ENCODE measurements at regions not wholly inside any gene's neighbourhood (a gene's known extent, or its start where the extent isn't known, plus 50 kb on each side); places are given as distances from the start of the nearest gene placed in this dataset.
A peak's percentile ranks its signal among the peaks of the same experiment; 100 is the strongest.

- no peak for DNase-seq (ENCODE audit: low read depth)
These were observed 245.2 kb upstream of the SMIM31 start for GRCh38 chr4:164508771-164509170.

DNA sequence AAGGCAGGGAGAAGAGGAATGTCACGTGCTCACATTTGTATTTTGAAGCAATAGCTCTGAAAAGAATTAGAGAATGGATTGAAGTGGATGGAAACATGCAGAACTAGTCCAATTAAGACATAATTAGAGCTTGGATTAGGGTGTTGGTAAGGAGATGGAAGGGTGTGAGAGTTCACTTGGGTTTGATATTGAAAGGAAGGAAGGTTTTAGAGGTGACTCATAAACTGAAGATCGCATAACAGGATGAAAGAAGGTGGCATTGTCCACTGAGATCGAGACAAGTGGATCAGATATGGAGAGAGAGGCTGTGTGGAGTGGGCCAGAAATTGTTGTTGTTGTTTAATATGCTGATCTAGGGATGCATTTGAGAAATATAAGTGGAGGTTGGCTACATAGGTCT, 244.0 kb upstream of the SMIM31 start:
- DNase-seq (ENCODE audit: low read depth), result no peak

- no peak for DNase-seq (ENCODE audit: low read depth)
These were observed 241.8 kb upstream of the SMIM31 start for GRCh38 chr4:164512124-164512523.

DNA sequence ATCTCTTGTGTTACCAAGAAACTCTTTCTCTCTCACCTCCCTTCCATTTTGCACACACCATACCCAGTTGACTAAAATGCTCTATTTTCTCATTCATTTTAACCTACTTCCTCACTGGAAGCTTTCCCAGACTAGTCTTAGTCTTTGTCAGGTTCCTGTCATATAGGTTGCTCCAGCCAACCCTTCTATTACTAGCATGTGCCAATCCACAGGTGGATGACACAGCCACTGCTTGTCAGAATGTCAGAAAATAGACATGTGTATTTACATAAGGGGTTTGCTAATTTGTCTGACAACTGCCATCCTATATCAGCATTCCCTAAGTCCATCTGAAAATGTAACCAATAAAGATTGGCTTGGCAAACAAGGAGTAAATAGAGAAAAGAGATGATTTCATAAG, 239.2 kb upstream of the SMIM31 start:
- no peak for DNase-seq (ENCODE audit: low read depth)

GRCh38 chr4:164524789-164525188, 229.1 kb upstream of the SMIM31 start:
- no peak for DNase-seq (ENCODE audit: low read depth)

DNA sequence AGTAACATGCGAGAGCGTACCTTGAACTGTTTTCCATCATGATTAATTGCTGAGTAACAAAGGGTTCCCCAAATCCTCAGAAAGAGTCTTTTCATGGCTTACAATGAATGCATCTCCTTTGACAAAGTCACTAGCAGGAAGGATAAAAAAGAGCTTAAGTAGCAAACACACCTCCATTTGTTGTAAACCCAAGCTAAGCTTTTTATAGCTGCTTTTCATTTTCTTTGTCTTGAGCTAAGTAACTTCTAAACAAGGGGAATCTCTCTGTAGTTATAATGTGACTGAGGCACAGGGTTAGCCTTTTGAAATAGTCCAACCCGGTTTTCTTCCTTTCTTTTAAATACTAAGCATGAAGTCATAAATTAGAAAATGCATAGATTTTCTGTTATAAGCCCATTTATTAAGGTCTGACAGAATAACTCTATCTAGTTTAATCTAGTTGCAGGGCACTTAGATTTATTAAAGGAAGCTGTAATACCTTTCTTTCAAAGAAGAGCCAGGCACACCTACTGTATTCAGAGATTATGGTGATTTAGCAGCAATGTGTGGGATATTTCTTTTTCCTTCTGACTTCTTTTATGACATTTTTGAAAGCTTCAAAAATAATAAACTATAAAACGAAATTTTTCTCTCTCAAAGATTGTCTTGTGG, 226.9 kb upstream of the SMIM31 start:
- DNase-seq (ENCODE audit: low read depth), result no peak

DNA sequence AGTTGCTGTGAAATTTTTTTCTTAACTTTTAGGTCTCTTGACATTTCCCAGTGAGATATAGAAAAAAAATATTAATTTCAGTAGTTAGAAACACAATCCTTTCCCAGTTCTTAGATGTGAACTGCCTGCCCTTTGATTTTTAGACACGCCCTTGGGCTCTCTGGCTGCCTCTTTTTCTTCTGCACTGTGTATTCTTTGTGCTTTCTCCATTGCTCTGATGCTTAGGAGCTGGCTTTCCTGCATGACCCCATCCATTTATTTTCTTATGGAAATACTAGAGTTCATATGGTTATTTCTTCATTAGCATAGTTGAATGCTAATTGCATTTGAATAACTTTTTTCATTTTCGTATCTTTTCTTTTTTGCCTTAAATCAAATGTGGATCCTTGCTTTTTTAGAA, 224.9 kb upstream of the SMIM31 start:
- DNase-seq (ENCODE audit: low read depth), result no peak

- DNase-seq (ENCODE audit: low read depth), result no peak
These were observed 224.4 kb upstream of the SMIM31 start for GRCh38 chr4:164529486-164529885.

DNA sequence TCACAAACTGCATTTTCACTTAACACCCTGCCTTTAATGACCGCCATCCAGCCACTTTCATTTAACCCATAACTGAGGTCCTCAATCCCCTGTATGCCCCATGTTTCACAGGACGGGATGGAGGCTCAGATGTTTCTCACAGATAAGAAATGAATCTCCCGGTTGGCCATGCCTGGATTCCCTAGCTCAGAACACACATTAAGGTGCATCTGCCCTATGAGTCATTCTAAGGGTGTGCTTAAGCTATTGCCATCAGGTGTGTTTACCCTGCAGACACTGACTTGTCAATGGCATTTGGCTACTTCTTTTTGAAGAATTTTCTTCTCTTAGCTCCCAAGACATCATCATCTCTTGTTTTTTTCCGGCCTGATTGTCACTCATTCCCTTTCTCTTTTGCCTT, 222.6 kb upstream of the SMIM31 start:
- no peak for DNase-seq (ENCODE audit: low read depth)

DNA sequence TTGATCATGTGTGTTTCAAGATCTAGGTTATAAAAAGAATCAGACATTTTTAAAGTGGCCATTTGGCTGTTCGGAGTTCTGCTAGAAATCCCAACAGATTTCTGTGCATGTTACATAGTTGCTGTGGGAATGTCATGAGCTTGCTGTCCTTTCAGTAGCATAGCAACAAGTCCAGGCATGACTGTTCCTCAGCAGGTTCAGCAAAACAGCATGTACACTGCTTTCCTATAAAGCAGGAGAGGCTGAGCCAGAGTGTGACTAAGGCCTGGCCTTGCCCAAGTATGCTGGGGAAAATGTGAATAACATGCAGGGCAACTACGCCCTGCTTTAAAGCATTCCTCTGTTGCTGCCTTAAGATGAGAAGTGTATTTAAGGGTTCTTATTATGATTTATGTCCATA, 217.1 kb upstream of the SMIM31 start:
- peak; percentile 16 for DNase-seq (ENCODE audit: low read depth)

DNA sequence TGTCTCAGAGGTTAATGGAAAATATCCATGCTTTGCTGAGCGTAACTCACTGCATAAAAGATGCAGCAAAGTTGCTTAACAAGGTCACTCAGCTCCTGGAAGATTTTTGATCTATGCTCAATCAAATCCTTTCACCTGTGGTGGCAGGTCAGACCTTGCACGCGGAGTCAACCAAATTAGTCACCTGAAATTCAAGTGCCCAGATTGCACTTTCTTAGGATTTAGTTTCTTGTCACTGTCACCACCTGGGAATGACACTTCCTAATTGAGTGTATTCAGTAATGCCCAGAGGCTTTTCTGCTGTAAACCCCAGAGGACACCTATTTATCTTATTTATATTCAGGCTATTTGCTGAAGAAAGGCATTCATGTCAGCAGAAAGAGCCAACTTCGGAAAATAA, 215.8 kb upstream of the SMIM31 start:
- DNase-seq (ENCODE audit: low read depth), result no peak

DNA sequence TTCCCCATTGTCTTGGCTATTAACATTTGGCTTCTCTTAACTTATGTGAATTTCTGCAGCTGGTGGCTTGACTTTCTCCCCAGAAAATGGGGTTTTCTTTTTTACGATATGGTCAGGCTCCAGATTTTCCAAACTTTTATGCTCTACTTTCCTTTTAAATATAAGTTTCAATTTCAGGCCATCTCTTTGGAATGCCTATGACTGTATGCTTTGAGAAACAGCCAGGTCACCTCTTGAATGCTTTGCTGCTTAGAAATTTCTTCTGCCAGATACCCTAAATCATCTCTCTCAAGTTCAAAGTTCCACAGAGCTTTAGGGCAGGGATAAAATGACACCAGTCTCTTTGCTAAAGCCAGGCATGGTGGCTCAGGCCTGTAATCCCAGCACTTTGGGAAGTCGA, 212.9 kb upstream of the SMIM31 start:
- DNase-seq (ENCODE audit: low read depth), result no peak

- no peak for DNase-seq (ENCODE audit: low read depth)
These were observed 211.5 kb upstream of the SMIM31 start for GRCh38 chr4:164542431-164542830.

DNA sequence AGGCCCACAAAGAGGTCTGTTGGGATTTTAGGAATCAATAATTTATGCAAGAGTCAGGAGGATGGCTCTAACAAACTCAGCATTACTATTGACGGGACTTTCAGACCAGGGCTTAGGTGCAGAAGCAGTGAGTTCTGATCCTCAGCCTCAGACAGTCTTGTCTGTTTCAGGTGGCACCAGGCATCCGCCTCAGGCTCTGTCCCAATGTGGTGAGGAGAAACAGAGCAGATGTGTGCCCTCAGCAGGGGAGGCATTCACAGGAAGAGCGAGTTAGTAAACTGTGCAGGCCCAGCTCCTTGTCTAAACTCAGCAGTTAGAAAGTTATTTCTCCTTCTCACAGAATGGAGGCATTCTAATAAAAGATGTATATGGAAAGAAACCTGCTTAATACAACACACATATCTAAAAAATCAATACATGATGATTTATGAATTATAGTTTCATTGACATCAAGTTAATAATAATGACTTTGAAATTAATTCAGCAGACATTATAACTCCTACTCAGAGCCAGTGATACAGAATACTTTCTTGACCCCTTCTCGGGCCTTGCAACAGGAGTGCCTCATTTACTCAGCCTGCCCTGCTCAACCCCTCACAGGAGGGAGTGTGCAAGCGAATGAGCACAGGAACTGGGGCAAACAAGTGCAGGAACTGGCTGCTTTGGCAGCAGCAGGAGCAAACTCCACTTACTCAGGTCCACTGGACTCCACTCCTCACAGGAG, 202.8 kb upstream of the SMIM31 start:
- DNase-seq (ENCODE audit: low read depth), result no peak

- no peak for DNase-seq (ENCODE audit: low read depth)
These were observed 202.3 kb upstream of the SMIM31 start for GRCh38 chr4:164551713-164552040.

GRCh38 chr4:164571593-164572390, 182.1 kb upstream of the SMIM31 start:
- DNase-seq (ENCODE audit: low read depth), result no peak

DNA sequence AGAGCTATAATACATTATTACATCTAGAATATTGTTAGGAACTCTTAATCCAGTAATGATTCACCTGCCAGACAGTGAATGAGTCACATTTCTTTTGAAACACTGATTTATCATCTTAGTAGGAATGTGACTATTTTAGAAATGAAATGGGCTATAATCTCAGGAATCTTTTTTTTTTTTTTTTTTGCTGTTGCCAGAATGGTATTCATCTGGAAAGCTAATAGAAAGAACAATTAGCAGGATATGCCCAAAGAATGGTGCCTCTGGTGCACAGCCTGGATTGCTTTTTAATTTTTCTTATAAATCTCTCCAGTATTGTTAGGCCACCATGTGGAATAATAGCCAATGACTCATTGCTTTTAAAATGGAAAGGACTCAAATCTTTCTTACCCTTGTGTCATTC, 181.1 kb upstream of the SMIM31 start:
- DNase-seq (ENCODE audit: low read depth), result no peak

GRCh38 chr4:164575861-164576260, 178.1 kb upstream of the SMIM31 start:
- no peak for DNase-seq (ENCODE audit: low read depth)

DNA sequence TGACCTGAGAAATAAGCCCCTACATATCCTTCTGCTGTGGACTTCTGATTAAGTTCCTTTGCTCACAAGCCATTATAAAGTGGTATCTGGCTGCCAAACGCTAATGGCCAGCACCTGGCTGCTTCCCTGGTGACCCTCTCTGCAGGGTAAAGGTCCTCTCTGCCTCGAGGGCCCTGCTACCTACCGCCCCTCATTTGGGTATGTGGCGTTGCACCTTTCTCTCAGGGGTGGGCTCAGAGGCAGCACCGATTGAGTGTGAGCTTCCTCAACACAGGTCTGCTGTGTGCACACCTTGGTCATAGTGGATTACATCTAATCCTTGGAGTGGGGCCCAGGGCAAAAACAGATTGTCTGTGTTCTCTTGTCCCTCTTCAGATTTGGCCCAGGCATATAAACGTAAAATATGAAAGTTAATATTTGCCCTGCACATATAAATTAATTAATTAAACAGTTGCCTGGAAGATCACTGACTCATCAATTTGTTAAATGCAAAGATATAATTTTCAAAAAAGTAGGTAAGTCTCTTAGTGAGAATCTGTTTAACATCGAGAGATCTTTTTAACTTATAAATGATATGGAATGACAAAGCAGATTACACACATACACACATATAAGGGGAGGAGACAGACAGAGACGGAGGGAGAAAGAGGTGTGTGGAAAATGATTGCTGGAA, 174.5 kb upstream of the SMIM31 start:
- no peak for DNase-seq (ENCODE audit: low read depth)

DNA sequence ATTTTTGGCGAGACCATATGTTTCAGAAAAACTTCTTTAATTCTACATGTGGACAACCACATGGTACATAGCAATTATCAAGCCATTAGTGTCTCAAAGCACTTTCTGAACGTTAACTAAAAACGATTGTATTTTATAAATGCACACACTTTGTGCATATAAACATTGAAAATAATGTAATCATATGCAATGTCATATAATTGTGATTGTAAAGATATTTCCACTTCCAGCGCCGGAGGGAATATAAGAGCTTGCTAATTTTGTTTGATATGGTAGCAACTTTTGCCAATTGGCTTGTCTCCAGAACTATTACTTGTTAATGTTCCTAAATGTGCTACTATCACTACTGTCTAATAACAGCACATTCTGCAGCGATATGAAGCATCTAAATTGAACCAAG, 162.3 kb upstream of the SMIM31 start:
- DNase-seq (ENCODE audit: low read depth), result no peak

GRCh38 chr4:164595751-164596150, 158.2 kb upstream of the SMIM31 start:
- no peak for DNase-seq (ENCODE audit: low read depth)

GRCh38 chr4:164596318-164596878, 157.5 kb upstream of the SMIM31 start:
- DNase-seq (ENCODE audit: low read depth), result no peak

Measured in GM04503 (cell line).